Transverse colon (tissue), 4 donors: ENCODE measurements at regions not wholly inside any gene's neighbourhood (a gene's known extent, or its start where the extent isn't known, plus 50 kb on each side); places are given as distances from the start of the nearest gene placed in this dataset.

ENCODE experiments used
- CTCF ChIP-seq, 5 experiments: fragments of 200-600 bp in 3 of 5; fragments of 450-650 bp in 2 of 5; sonication (generic) in 3 of 5; IDR thresholded peaks; 1 replicate in 2 of 5; 2 replicates in 3 of 5; pipeline ENCODE4 v1.5.1; 2016 to 2017; ENCODE audit warnings: antibody characterized with exemption in 5 of 5, inconsistent platforms in 3 of 5, mild to moderate bottlenecking in 2 of 5, moderate library complexity in 1 of 5
- POLR2A ChIP-seq: fragments of 450-650 bp; IDR thresholded peaks from one replicate; pipeline ENCODE4 v1.6.1; 2016; ENCODE audit warnings: antibody characterized with exemption, mild to moderate bottlenecking, moderate library complexity
- POLR2AphosphoS5 ChIP-seq, 3 donors: sonication (generic); formaldehyde crosslinking; IDR thresholded peaks; one replicate each; pipeline ENCODE4 v1.6.1; 2016; ENCODE audit warnings: antibody characterized with exemption in 3 of 3

- TF ChIP-seq CTCF (IDR thresholded peaks at IDR 0.05) (no peak), POLR2A (no peak), POLR2AphosphoS5 (IDR thresholded peaks at IDR 0.05) (no peak)
Observed at GRCh38 chr18:2219706-2220105, 351.6 kb downstream of the METTL4 start.
